HCT116 (cell line): ENCODE measurements at regions not wholly inside any gene's neighbourhood (a gene's known extent, or its start where the extent isn't known, plus 50 kb on each side); places are given as distances from the start of the nearest gene placed in this dataset.

Experiments
- ATAC-seq: fragments of 200-7000 bp; cut with Tn5 transposase; 2 replicates; pipeline ENCODE4 v1.9.1; 2020; ENCODE audit warnings: mild to moderate bottlenecking, moderate library complexity
- BruUV-seq: library from RNA; stranded (reverse); fragments of 400-500 nt; replicated peaks from 2 replicates; lab custom pipeline; 2021; lab: Mats Ljungman, UMichigan
- CTCF ChIA-PET: fragments of 300-600 bp; sonication (Branson Sonifier 250); formaldehyde crosslinking; loops from one replicate; lab custom pipeline; 2021; ENCODE audit warnings: antibody characterized with exemption; lab: Charles Lee
- POLR2A ChIA-PET: fragments of 300-600, 350-600 bp; sonication (Branson Sonifier 250); formaldehyde crosslinking; loops from one replicate; lab custom pipeline; 2021; ENCODE audit warnings: antibody characterized with exemption; lab: Charles Lee
- RAD21 ChIA-PET, 2 experiments: fragments of 300-600 bp; sonication (Branson Sonifier 250); formaldehyde crosslinking; loops; one replicate each; lab custom pipeline; 2023; ENCODE audit warnings: low total read pairs in 2 of 2; ENCODE audit not compliant: uncharacterized antibody in 2 of 2, unreplicated experiment in 2 of 2, low non-redundant PET in 1 of 2; lab: Charles Lee
- DNase-seq: peaks from one replicate; pipeline ENCODE4 v3.0.0-alpha.2; 2010; ENCODE audit warnings: low read depth, low spot score
- H2AFZ ChIP-seq: fragments of 200-600 bp; shearing (Covaris generic), sonication (generic); 2 replicates; pipeline ENCODE4 v1.6.1; 2017; ENCODE audit warnings: low read depth, mixed run types, mixed read lengths, antibody characterized with exemption, low read length; ENCODE audit not compliant: poor library complexity, severe bottlenecking
- H3K27ac ChIP-seq: 2 replicates; pipeline ENCODE4 v1.5.1; 2012; ENCODE audit warnings: low read depth, low read length
- H3K27me3 ChIP-seq: fragments of 200-600 bp; sonication (generic); 2 replicates; pipeline ENCODE4 v1.6.1; 2016; ENCODE audit warnings: mixed run types, low read length, mixed read lengths; ENCODE audit not compliant: insufficient read depth
- H3K36me3 ChIP-seq, 2 experiments: fragments of 200-500 bp in 1 of 2; fragments of 200-600 bp in 1 of 2; sonication (Bioruptor generic) in 1 of 2; sonication (generic) in 1 of 2; 2 replicates each; pipeline versions ENCODE4 v1.5.1 to v1.6.1; 2014 to 2016; ENCODE audit warnings: low read length in 2 of 2, inconsistent platforms in 1 of 2, mixed read lengths in 1 of 2, mixed run types in 1 of 2; ENCODE audit not compliant: insufficient read depth in 2 of 2, control insufficient read depth in 1 of 2
- H3K4me1 ChIP-seq, 2 experiments: fragments of 200-600 bp in 1 of 2; sonication (generic) in 1 of 2; 2 replicates each; pipeline versions ENCODE4 v1.5.1 to v1.6.1; 2012 to 2017; ENCODE audit warnings: low read length in 2 of 2, inconsistent platforms in 1 of 2, mild to moderate bottlenecking in 1 of 2, mixed read lengths in 1 of 2, mixed run types in 1 of 2, moderate library complexity in 1 of 2; ENCODE audit not compliant: insufficient read depth in 2 of 2, control insufficient read depth in 1 of 2
- H3K4me2 ChIP-seq: fragments of 200-600 bp; sonication (generic); 2 replicates; pipeline ENCODE4 v1.6.1; 2017; ENCODE audit warnings: mixed run types, low read length, mixed read lengths
- H3K4me3 ChIP-seq, 2 experiments: fragments of 200-600 bp in 1 of 2; sonication (generic) in 1 of 2; replicated peaks in 1 of 2; 2 replicates each; pipeline ENCODE4 v1.5.1; 2011 to 2016; ENCODE audit warnings: low read length in 2 of 2, control low read depth in 1 of 2, low read depth in 1 of 2, mild to moderate bottlenecking in 1 of 2, mixed read lengths in 1 of 2, mixed run types in 1 of 2
- H3K79me2 ChIP-seq: fragments of 200-600 bp; sonication (generic); 2 replicates; pipeline ENCODE4 v1.6.1; 2017; ENCODE audit warnings: mild to moderate bottlenecking, mixed run types, low read length, moderate library complexity, mixed read lengths; ENCODE audit not compliant: insufficient read depth
- H3K9ac ChIP-seq: fragments of 200-600 bp; sonication (generic); 2 replicates; pipeline ENCODE4 v1.6.1; 2016; ENCODE audit warnings: low read length, mixed read lengths
- H3K9me2 ChIP-seq: fragments of 200-600 bp; sonication (generic), shearing (Covaris generic); 2 replicates; pipeline ENCODE4 v1.6.1; 2017; ENCODE audit warnings: mixed run types, mild to moderate bottlenecking, moderate library complexity; ENCODE audit not compliant: insufficient read depth
- H3K9me3 ChIP-seq, 2 experiments: fragments of 200-500 bp in 1 of 2; fragments of 200-600 bp in 1 of 2; sonication (Bioruptor generic) in 1 of 2; sonication (generic) in 1 of 2; 2 replicates each; pipeline ENCODE4 v1.6.1; 2014 to 2017; ENCODE audit warnings: low read length in 2 of 2, mixed read lengths in 2 of 2, inconsistent platforms in 1 of 2, low read depth in 1 of 2, mild to moderate bottlenecking in 1 of 2, mixed run types in 1 of 2, moderate library complexity in 1 of 2; ENCODE audit not compliant: control insufficient read depth in 1 of 2, insufficient read depth in 1 of 2
- H4K20me1 ChIP-seq: fragments of 200-600 bp; sonication (generic), shearing (Covaris generic); 2 replicates; pipeline ENCODE4 v1.6.1; 2017; ENCODE audit warnings: mixed run types, mild to moderate bottlenecking, moderate library complexity; ENCODE audit not compliant: insufficient read depth
- CBX3 ChIP-seq: IDR thresholded peaks from 2 replicates; pipeline ENCODE4 v1.6.1; 2012; ENCODE audit warnings: low read depth
- CEBPB ChIP-seq: IDR thresholded peaks from 2 replicates; pipeline ENCODE4 v1.6.1; 2012; ENCODE audit warnings: low read depth
- ELF1 ChIP-seq: IDR thresholded peaks from 2 replicates; pipeline ENCODE4 v1.6.1; 2012; ENCODE audit warnings: low read depth, borderline replicate concordance
- EZH2phosphoT487 ChIP-seq: fragments of 200-600 bp; IDR thresholded peaks from 2 replicates; pipeline ENCODE4 v1.6.1; 2018; ENCODE audit warnings: antibody characterized with exemption, borderline replicate concordance
- FOSL1 ChIP-seq: IDR thresholded peaks from 2 replicates; pipeline ENCODE4 v1.6.1; 2012; ENCODE audit warnings: low read depth
- JUND ChIP-seq: IDR thresholded peaks from 2 replicates; pipeline ENCODE4 v1.6.1; 2012
- POLR2AphosphoS5 ChIP-seq: IDR thresholded peaks from 2 replicates; pipeline ENCODE4 v1.6.1; 2011; ENCODE audit warnings: mild to moderate bottlenecking, low read depth, low read length, moderate library complexity
- RAD21 ChIP-seq: IDR thresholded peaks from 2 replicates; pipeline ENCODE4 v1.6.1; 2012; ENCODE audit warnings: low read depth, mild to moderate bottlenecking
- SIN3A ChIP-seq: IDR thresholded peaks from 2 replicates; pipeline ENCODE4 v1.6.1; 2012; ENCODE audit warnings: low read depth
- SP1 ChIP-seq: IDR thresholded peaks from 2 replicates; pipeline ENCODE4 v1.6.1; 2012; ENCODE audit warnings: low read depth
- TCF7L2 ChIP-seq: IDR thresholded peaks from 2 replicates; pipeline ENCODE4 v1.7.0; 2011; ENCODE audit warnings: borderline replicate concordance, inconsistent platforms; ENCODE audit not compliant: insufficient read depth, insufficient read length; ENCODE audit errors: extremely low read depth
- ZFX ChIP-seq: fragments of 450-650 bp; IDR thresholded peaks from 2 replicates; pipeline ENCODE4 v1.6.1; 2017
- intact Hi-C: fragments of 100-400 bp; cut with micrococcal nuclease; formaldehyde crosslinking; loops from 2 replicates; pipeline ENCODE4 v1.10.0; 2022
- TF ChIP-seq, protein P1 (sequence below): IDR thresholded peaks from 2 replicates; pipeline ENCODE4 v1.6.1; 2012
- TF ChIP-seq, protein P2 (sequence below): IDR thresholded peaks from 2 replicates; pipeline ENCODE4 v1.6.1; 2012
- TF ChIP-seq, protein P3 (sequence below), 3 experiments: fragments of 200-600 bp in 1 of 3; sonication (generic) in 1 of 3; IDR thresholded peaks in 2 of 3; conservative IDR thresholded peaks in 1 of 3; 2 replicates each; pipeline ENCODE4 v1.5.1; 2012 to 2017; ENCODE audit warnings: low read depth in 2 of 3, low read length in 2 of 3, antibody characterized with exemption in 1 of 3, borderline replicate concordance in 1 of 3, control low read depth in 1 of 3, mild to moderate bottlenecking in 1 of 3, mixed read lengths in 1 of 3, mixed run types in 1 of 3, moderate library complexity in 1 of 3; ENCODE audit not compliant: insufficient read depth in 1 of 3

DNA sequence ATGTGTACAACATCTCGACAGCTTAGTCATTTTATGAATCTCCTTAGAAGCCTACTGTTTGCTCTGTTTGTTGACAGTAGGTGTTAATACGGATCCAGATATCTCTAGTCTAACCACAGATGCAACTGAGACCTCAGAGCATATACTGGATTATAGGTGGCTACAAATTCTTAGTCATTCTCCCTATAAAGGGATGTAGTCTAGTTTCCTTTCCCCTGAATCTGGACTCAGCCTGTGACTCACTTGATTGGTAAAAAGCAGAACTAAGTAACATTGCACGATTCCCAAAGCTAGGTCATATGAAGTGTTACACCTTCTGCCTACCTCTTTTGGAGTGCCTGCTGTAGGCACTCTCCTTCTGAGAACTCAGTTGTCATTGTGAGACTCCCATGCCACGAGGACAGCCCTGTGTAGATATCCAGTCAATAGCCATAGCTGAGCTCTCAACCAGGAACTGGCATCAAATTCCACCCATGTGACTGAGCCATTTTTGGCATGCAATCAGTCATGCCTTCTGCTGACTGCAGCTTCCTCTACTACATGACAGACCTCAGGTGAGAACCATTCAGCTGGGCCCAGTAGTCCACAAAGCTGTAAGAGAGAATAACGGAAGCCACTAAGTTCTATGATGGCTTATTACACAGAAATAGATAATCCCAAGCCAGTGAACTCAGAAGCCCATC is 135.9 kb upstream of the CHRM3 start:
- no peaks in the 10 kb centered on the region for H4K20me1 ChIP-seq
- ATAC-seq (no peak), DNase-seq (no peak)
- no peaks in the 10 kb centered on the region for H3K36me3 ChIP-seq
- no peak overlapping the region for H3K4me3 ChIP-seq
- intact Hi-C loops, result no loop called here
- RAD21 ChIA-PET, result no interaction called here
- H3K9me3 ChIP-seq, result peaks cover 11 to 30% of the 10 kb centered on the region in 2 experiments; a peak in 2 of 4 replicates
- no peaks in the 10 kb centered on the region for H3K27me3 ChIP-seq
- no peaks in the 10 kb centered on the region for H3K79me2 ChIP-seq
- POLR2A ChIA-PET, result no interaction called here
- H3K9ac ChIP-seq, result no peak overlapping the region
- H3K4me1 ChIP-seq, result no peaks in the 10 kb centered on the region
- TF ChIP-seq EZH2phosphoT487 (no peak), POLR2AphosphoS5 (no peak), JUND (no peak), SIN3A (no peak), FOSL1 (no peak), SP1 (no peak), CEBPB (no peak), TCF7L2 (no peak), ZFX (no peak), CBX3 (no peak), ELF1 (no peak), RAD21 (no peak)
- TF ChIP-seq, protein P1, sequence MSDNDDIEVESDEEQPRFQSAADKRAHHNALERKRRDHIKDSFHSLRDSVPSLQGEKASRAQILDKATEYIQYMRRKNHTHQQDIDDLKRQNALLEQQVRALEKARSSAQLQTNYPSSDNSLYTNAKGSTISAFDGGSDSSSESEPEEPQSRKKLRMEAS, result no peak
- TF ChIP-seq, protein P2, sequence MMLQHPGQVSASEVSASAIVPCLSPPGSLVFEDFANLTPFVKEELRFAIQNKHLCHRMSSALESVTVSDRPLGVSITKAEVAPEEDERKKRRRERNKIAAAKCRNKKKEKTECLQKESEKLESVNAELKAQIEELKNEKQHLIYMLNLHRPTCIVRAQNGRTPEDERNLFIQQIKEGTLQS, result no peak
- TF ChIP-seq, protein P3, sequence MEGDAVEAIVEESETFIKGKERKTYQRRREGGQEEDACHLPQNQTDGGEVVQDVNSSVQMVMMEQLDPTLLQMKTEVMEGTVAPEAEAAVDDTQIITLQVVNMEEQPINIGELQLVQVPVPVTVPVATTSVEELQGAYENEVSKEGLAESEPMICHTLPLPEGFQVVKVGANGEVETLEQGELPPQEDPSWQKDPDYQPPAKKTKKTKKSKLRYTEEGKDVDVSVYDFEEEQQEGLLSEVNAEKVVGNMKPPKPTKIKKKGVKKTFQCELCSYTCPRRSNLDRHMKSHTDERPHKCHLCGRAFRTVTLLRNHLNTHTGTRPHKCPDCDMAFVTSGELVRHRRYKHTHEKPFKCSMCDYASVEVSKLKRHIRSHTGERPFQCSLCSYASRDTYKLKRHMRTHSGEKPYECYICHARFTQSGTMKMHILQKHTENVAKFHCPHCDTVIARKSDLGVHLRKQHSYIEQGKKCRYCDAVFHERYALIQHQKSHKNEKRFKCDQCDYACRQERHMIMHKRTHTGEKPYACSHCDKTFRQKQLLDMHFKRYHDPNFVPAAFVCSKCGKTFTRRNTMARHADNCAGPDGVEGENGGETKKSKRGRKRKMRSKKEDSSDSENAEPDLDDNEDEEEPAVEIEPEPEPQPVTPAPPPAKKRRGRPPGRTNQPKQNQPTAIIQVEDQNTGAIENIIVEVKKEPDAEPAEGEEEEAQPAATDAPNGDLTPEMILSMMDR (IDR thresholded peaks at IDR 0.05 in 2 of 3, conservative IDR thresholded peaks at IDR 0.05 in 1 of 3; ENCODE audit: borderline replicate concordance in 1 of 3, insufficient read depth in 1 of 3, low read depth in 2 of 3, low read length in 2 of 3), result no peak
- H3K4me2 ChIP-seq, result no peak overlapping the region
- CTCF ChIA-PET, result no interaction called here
- no peak overlapping the region for H2AFZ ChIP-seq
- no peaks in the 10 kb centered on the region for H3K9me2 ChIP-seq
- no TSS peak for BruUV-seq
- H3K27ac ChIP-seq, result no peak overlapping the region
